ENCODE measurements at regions not wholly inside any gene's neighbourhood (a gene's known extent, or its start where the extent isn't known, plus 50 kb on each side); places are given as distances from the start of the nearest gene placed in this dataset.

GRCh38 chr12:46438719-46439319 is 66.2 kb upstream of the SLC38A2 start:
- no peaks in the 10 kb centered on the region for H3K27me3 Mint-ChIP-seq (ENCODE audit: low read depth)
- no peak for DNase-seq (ENCODE audit: low spot score)
- H3K4me1 Mint-ChIP-seq (ENCODE audit: low read depth), result peaks cover 32% of the 10 kb centered on the region
- no peak for TF ChIP-seq CTCF (IDR thresholded peaks at IDR 0.05)
- no peak overlapping the region for H3K4me3 Mint-ChIP-seq (ENCODE audit: unreplicated experiment)
- H3K27ac Mint-ChIP-seq (ENCODE audit: unreplicated experiment), result no peak overlapping the region
- H3K36me3 Mint-ChIP-seq (ENCODE audit: low read depth), result no peaks in the 10 kb centered on the region
- no peaks in the 10 kb centered on the region for H3K9me3 Mint-ChIP-seq (ENCODE audit: low read depth)

GRCh38 chr12:46438256-46438655 is 65.7 kb upstream of the SLC38A2 start:
- DNase-seq (ENCODE audit: low spot score), result no peak
- no peaks in the 10 kb centered on the region for H3K36me3 Mint-ChIP-seq (ENCODE audit: low read depth)
- H3K4me3 Mint-ChIP-seq (ENCODE audit: unreplicated experiment), result no peak overlapping the region
- H3K27me3 Mint-ChIP-seq (ENCODE audit: low read depth), result no peaks in the 10 kb centered on the region
- H3K27ac Mint-ChIP-seq (ENCODE audit: unreplicated experiment), result no peak overlapping the region
- no peak for TF ChIP-seq CTCF (IDR thresholded peaks at IDR 0.05)
- H3K4me1 Mint-ChIP-seq (ENCODE audit: low read depth), result peaks cover 35% of the 10 kb centered on the region
- no peaks in the 10 kb centered on the region for H3K9me3 Mint-ChIP-seq (ENCODE audit: low read depth)

- no peak overlapping the region for H3K27ac Mint-ChIP-seq (ENCODE audit: unreplicated experiment)
- H3K36me3 Mint-ChIP-seq (ENCODE audit: low read depth), result no peaks in the 10 kb centered on the region
- no peak for TF ChIP-seq CTCF (IDR thresholded peaks at IDR 0.05)
- H3K27me3 Mint-ChIP-seq (ENCODE audit: low read depth), result no peaks in the 10 kb centered on the region
- no peak for DNase-seq (ENCODE audit: low spot score)
- no peak overlapping the region for H3K4me3 Mint-ChIP-seq (ENCODE audit: unreplicated experiment)
- peaks cover 33% of the 10 kb centered on the region for H3K4me1 Mint-ChIP-seq (ENCODE audit: low read depth)
- H3K9me3 Mint-ChIP-seq (ENCODE audit: low read depth), result no peaks in the 10 kb centered on the region
These were observed 64.9 kb upstream of the SLC38A2 start for GRCh38 chr12:46437469-46437868.

- H3K4me3 Mint-ChIP-seq (ENCODE audit: unreplicated experiment), result no peak overlapping the region
- H3K27me3 Mint-ChIP-seq (ENCODE audit: low read depth), result no peaks in the 10 kb centered on the region
- no peak for TF ChIP-seq CTCF (IDR thresholded peaks at IDR 0.05)
- no peak for DNase-seq (ENCODE audit: low spot score)
- H3K27ac Mint-ChIP-seq (ENCODE audit: unreplicated experiment), result no peak overlapping the region
- no peaks in the 10 kb centered on the region for H3K9me3 Mint-ChIP-seq (ENCODE audit: low read depth)
- H3K4me1 Mint-ChIP-seq (ENCODE audit: low read depth), result peaks cover 35% of the 10 kb centered on the region
- H3K36me3 Mint-ChIP-seq (ENCODE audit: low read depth), result no peaks in the 10 kb centered on the region
These were observed 64.2 kb upstream of the SLC38A2 start for GRCh38 chr12:46436747-46437146.

- Mint-ChIP-seq H3K36me3 (ENCODE audit: low read depth) (no peaks in the 10 kb centered on the region), H3K27ac (ENCODE audit: unreplicated experiment) (no peak overlapping the region)
These were observed 63.1 kb upstream of the SLC38A2 start for GRCh38 chr12:46435625-46436024.

More at GRCh38 chr12:46435625-46436024, 63.1 kb upstream of the SLC38A2 start:
- Mint-ChIP-seq H3K9me3 (ENCODE audit: low read depth) (no peaks in the 10 kb centered on the region), H3K4me3 (ENCODE audit: unreplicated experiment) (no peak overlapping the region), H3K4me1 (ENCODE audit: low read depth) (peaks cover 42% of the 10 kb centered on the region), H3K27me3 (ENCODE audit: low read depth) (no peaks in the 10 kb centered on the region)
- no peak for DNase-seq (ENCODE audit: low spot score)
- TF ChIP-seq CTCF (IDR thresholded peaks at IDR 0.05), result no peak

Measured in chondrocyte (in vitro differentiated cells).